ENCODE measurements at regions not wholly inside any gene's neighbourhood (a gene's known extent, or its start where the extent isn't known, plus 50 kb on each side); places are given as distances from the start of the nearest gene placed in this dataset.
"Not testable (repeated sequence)": the region's sequence is repeated elsewhere in the genome, so short reads cannot be mapped to it uniquely, and the experiment has no call there.

DNA sequence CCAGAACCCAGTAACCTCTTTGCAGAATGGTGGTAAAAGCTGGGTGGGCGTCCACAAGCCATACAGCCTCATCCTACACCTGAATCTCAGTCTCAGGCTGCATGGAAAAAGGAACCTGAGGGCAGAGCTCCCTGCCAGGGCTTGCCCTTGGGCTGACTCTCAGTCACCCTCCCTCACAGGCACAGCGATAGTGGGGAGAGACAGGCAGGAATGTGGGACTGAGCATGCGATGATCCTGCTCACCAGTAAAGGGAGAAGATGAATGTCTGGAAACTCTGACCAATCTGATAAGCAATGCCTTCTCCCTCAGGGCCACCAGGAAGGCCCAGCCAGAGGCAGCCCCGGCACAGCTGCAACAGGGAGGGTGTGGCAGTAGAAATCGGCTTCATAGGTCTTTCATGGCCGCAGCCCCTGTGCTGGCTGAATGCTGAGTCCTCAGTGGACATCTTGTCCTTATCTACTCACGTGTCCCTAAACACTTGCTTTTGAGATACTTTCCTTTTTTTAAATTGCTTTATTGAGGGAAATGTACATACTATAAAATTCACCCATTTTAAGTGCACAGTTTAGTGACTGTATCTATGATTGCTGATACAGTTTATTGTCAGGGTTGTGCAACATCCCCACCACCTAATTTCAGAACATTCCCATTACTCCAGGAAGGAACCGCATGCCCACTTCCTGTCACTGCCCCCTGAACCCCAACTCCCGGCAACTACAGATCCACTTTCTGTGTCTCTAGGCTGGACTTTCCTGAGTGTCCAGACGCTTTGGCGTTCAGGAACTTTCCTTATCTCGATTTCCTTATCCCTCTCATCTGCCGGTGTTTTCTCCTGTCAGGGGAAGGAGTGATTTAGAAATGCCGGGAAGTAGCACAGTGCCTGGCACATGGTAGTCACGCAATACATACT is 258.1 kb downstream of the PCNX1 start:
- no peak for DNase-seq

- no peak for DNase-seq
Measured at GRCh38 chr14:71166180-71166837, 259.1 kb downstream of the PCNX1 start.

DNA sequence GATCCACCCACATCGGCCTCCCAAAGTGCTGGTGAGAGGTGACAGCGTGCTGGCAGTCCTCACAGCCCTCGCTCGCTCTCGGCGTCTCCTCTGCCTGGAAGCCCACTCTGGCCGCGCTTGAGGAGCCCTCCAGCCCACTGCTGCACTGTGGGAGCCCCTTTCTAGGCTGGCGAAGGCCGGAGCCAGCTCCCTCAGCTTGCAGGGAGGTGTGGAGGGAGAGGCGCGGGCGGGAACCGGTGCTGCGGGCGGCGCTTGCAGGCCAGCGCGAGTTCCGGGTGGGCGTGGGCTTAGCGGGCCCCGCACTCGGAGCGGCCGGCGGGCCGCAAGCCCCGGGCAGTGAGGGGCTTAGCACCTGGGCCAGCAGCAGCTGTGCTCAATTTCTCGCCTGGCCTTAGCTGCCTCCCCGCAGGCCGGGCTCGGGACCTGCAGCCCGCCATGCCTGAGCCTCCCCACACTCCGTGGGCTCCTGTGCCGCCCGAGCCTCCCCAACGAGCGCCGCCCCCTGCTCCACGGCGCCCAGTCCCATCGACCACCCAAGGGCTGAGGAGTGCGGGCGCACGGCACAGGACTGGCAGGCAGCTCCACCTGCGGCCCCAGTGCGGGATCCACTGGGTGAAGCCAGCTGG is 260.2 kb downstream of the PCNX1 start:
- not testable (repeated sequence) for DNase-seq

DNA sequence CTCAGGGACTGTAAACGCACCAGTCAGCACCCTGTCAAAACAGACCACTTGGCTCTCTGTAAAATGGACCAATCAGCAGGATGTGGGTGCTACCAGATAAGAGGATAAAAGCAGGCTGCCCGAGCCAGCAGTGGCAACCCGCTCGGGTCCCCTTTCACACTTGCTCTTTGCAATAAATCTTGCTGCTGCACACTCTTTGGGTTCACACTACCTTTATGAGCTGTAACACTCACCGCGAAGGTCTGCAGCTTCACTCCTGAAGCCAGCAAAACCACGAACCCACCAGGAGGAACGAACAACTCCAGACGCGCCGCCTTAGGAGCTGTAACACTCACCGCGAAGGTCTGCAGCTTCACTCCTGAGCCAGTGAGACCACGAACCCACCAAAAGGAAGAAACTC is 260.9 kb downstream of the PCNX1 start:
- not testable (repeated sequence) for DNase-seq

GRCh38 chr14:71168564-71169427 is 261.5 kb downstream of the PCNX1 start:
- no peak for DNase-seq

- no peak for DNase-seq
Measured at GRCh38 chr14:71169861-71170260, 262.6 kb downstream of the PCNX1 start.

DNA sequence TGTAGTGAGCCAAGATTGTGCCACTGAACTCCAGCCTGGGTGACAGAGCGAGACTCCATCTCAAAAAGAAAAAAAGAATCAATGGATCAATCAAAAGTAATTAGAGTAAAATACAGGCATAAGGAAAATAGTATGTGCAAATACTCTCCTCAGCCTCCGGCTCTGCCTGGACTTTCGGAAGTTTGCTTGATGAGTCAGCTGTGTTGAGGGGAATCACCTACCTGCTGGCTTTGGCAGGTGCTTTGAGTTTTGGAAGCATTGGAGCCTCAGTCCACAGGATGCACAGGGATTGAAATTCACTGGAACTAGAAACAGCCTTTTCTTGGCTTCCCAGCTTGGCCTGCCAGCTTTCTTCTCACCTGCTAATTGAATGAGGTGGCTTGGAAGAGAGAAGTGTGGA is 268.2 kb downstream of the PCNX1 start:
- no peak for DNase-seq

DNA sequence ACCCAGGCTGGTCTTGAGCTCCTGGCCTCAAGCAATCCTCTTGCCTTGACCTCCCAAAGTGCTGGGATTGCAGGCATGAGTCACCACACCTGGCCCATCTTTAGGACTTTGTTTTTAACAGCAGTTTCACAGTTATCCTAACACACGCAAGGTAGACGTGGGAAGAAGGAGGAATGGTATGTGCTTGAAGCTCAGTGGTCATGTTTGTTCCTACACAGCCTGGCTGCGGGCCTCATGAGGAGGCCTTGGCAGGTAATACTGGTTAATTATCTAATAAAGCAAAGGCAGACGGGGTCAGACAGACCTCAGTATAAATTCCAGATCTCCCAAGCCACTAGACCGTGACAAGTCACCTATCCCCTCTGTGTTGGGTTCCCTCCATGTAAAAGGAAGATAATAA is 271.8 kb downstream of the PCNX1 start:
- no peak for DNase-seq

DNA sequence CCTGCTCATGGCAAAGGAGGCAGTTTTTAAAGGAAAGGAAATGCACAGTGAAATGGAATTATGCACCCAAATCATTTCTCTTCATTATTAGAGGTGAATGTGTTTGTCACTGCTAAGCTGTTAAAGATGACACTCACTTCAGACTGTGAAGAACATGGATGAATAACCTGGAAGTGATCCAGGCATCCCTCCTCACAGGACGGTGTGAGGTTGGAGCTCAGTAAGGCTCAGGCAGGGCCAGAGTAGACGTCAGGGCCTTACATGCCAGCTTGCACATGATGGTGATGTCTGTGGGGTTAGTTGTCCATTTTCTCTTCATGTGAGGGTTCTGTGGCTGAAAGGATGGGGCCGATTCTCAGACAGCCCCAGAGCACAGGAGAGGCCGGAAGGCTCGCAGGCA is 273.1 kb downstream of the PCNX1 start:
- no peak for DNase-seq

DNA sequence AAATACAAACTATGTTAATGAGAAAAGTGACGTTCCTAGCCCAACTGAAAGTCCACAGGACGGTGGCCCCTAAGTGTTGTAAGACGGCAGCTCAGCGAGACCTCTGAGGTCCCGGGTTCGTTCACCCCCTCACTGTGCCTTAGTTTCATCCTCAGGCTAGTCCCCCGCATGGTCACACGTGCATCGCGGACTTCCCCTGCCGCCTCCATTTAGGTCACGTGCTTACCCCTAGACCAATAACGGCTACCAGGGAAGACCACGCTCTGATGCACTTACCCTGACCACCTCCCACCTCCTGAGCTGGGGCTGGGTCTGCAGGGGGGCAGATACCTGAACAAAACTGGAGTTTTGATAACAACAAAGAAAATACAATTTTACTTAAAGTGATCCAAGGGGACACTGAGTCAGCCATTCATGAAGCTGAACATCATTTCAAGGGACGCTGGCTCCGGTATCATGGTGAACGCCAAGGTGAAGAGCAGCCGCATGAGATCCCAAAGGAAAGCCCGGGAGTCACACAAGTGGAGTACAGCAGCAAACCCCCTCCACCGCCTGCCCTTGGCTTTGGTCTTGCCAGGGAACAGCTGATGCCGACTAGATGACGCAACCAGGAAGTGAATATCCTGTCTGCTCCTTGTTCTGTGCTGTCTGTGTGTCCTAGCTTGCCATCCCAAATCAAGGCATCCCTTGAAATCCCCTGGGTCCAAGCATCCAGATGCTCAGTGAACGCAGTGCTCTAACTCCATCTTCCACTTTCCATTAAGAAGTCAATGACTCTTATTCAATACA is 274.1 kb downstream of the PCNX1 start:
- DNase-seq = no peak

GRCh38 chr14:71183876-71184689 is 276.8 kb downstream of the PCNX1 start:
- DNase-seq = no peak

- DNase-seq = no peak
Measured at GRCh38 chr14:71185637-71186036, 278.4 kb downstream of the PCNX1 start.

GRCh38 chr14:71187633-71188356 is 280.5 kb downstream of the PCNX1 start:
- DNase-seq = no peak

- DNase-seq = no peak
Measured at GRCh38 chr14:71190770-71191374, 283.6 kb downstream of the PCNX1 start.

GRCh38 chr14:71193663-71194062 is 286.4 kb downstream of the PCNX1 start:
- no peak for DNase-seq

DNA sequence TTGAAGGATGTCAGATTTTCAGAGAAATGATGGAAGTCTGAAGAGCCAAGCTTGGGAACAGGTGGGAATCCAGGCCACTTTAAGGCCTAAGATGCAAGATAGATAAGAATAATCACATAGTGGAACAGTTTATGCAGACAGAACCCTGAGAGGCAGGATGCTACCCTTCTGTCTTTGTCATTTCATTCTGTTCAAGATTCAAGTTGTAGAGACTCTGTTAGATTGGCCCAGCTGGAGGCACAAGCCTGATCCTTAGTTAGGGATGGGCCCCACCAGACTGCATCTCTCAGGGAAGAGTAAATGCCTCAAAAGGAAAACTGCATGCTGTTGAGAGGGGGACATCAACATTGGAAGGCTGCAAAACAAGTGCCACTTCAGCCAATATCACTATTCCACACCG is 287.0 kb downstream of the PCNX1 start:
- no peak for DNase-seq

GRCh38 chr14:71196921-71197320 is 289.7 kb downstream of the PCNX1 start:
- no peak for DNase-seq

GRCh38 chr14:71198687-71199086 is 291.4 kb downstream of the PCNX1 start:
- DNase-seq = no peak

DNA sequence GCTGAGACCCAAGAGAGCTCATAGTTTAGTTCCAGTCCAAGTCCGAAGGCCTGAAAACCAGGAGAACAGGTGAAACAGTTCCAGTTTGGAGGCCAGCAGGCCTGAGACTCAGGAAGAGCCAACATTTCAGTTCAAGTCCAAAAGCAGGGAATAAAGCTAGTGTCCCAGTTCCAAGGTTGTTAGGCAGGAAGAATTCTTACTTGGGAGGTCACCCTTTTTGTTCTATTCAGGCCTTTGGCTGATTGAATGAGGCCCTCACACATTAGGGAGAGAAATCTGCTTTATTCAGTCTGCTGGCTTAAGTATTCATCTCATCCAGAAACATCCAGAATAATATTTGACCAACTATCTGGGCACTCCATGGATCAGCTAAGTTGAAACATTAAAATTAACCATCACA is 294.6 kb downstream of the PCNX1 start:
- DNase-seq = no peak

- no peak for DNase-seq
Measured at GRCh38 chr14:71202881-71203280, 295.6 kb downstream of the PCNX1 start.

Measured in DMS153 (cell line).